ENCODE measurements at regions not wholly inside any gene's neighbourhood (a gene's known extent, or its start where the extent isn't known, plus 50 kb on each side); places are given as distances from the start of the nearest gene placed in this dataset.

GRCh38 chr13:33392794-33393405 is 107.3 kb upstream of the STARD13 start:
- Histone ChIP-seq H3K9me3 (no peaks in the 10 kb centered on the region), H3K27ac (no peak overlapping the region)

DNA sequence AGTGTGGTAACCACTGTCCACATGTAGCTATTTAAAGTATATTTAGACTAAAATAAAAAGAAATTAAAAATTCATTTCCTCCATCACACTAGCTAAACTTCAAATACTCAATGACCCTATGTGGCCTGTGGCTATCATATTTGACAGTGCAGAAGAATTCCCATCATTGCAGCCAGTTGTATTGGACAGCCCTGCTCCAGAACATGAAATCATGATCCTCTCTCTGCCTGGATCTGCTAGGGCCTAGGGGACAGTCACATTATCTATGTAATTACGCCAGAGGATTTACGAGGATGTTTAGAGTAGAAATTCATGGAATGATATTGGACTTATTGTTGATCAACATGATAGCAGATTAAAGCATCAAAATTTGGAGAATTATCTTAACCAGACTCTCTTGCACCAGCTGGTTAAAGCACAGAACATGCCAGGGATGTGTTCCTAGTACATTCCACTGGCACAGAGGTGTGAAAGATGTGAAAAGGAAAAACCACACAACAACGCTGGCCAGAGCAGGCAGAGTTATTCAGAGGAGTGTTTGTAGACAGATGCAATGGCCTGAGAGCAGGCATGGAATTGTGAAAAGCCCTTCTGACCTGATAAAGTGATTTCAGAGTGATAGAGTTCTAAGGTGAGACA is 108.9 kb upstream of the STARD13 start:
- H3K4me3 ChIP-seq (ENCODE audit: low read depth in 1 of 2, low read length in 1 of 2), result no peak overlapping the region
- no peaks in the 10 kb centered on the region for H3K27me3 ChIP-seq
- H3K27ac ChIP-seq, result no peak overlapping the region
- no peaks in the 10 kb centered on the region for H3K36me3 ChIP-seq
- H3K9me3 ChIP-seq, result no peaks in the 10 kb centered on the region
- H3K4me1 ChIP-seq (ENCODE audit: control insufficient read depth in 1 of 2, insufficient read depth in 1 of 2, low read depth in 1 of 2, low read length in 1 of 2), result no peaks in the 10 kb centered on the region
- TF ChIP-seq CTCF (IDR thresholded peaks at IDR 0.05), result no peak

More at GRCh38 chr13:33392794-33393405, 107.3 kb upstream of the STARD13 start:
- Histone ChIP-seq H3K4me1 (ENCODE audit: control insufficient read depth in 1 of 2, insufficient read depth in 1 of 2, low read depth in 1 of 2, low read length in 1 of 2) (no peaks in the 10 kb centered on the region), H3K4me3 (ENCODE audit: low read depth in 1 of 2, low read length in 1 of 2) (no peak overlapping the region), H3K36me3 (no peaks in the 10 kb centered on the region), H3K27me3 (no peaks in the 10 kb centered on the region)
- TF ChIP-seq CTCF (IDR thresholded peaks at IDR 0.05), result no peak

GRCh38 chr13:33401238-33401637 is 115.7 kb upstream of the STARD13 start:
- Histone ChIP-seq H3K4me3 (ENCODE audit: low read depth in 1 of 2, low read length in 1 of 2) (no peak overlapping the region), H3K27me3 (no peaks in the 10 kb centered on the region), H3K36me3 (no peaks in the 10 kb centered on the region), H3K27ac (no peak overlapping the region), H3K9me3 (no peaks in the 10 kb centered on the region), H3K4me1 (ENCODE audit: control insufficient read depth in 1 of 2, insufficient read depth in 1 of 2, low read depth in 1 of 2, low read length in 1 of 2) (no peaks in the 10 kb centered on the region)
- TF ChIP-seq CTCF (IDR thresholded peaks at IDR 0.05), result no peak

GRCh38 chr13:33402975-33403374 is 117.4 kb upstream of the STARD13 start:
- H3K27ac ChIP-seq, result no peak overlapping the region
- H3K4me1 ChIP-seq (ENCODE audit: control insufficient read depth in 1 of 2, insufficient read depth in 1 of 2, low read depth in 1 of 2, low read length in 1 of 2), result no peaks in the 10 kb centered on the region
- H3K36me3 ChIP-seq, result no peaks in the 10 kb centered on the region
- no peaks in the 10 kb centered on the region for H3K27me3 ChIP-seq
- H3K4me3 ChIP-seq (ENCODE audit: low read depth in 1 of 2, low read length in 1 of 2), result no peak overlapping the region
- TF ChIP-seq CTCF (IDR thresholded peaks at IDR 0.05), result no peak
- no peaks in the 10 kb centered on the region for H3K9me3 ChIP-seq

DNA sequence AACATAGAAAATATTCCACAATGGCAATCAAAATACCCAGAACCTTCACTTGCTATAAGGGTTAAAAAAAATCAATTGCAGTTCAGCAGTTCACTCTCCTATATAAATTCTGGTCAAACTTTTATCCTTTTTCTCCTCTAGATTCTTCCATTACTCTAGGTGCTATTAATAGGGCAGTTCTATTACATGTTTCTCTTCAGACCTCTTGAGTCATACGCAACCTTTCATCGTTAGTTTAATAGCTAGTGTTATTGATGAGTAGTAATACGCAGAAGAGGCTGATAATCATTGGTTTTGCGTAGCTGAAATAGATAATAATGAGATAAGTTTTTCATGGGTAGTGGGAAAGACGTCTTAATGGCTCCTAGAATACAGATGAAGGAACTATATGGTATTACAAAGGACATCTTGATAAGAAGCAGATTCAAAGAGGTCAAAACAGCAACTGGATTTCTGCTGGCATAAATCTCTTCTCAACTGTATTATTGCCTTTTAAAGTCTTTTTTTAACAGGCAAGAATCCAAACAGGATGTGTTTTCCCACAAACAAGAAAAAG is 118.3 kb upstream of the STARD13 start:
- TF ChIP-seq CTCF (IDR thresholded peaks at IDR 0.05), result no peak
- Histone ChIP-seq H3K27me3 (no peaks in the 10 kb centered on the region), H3K4me1 (ENCODE audit: control insufficient read depth in 1 of 2, insufficient read depth in 1 of 2, low read depth in 1 of 2, low read length in 1 of 2) (no peaks in the 10 kb centered on the region), H3K4me3 (ENCODE audit: low read depth in 1 of 2, low read length in 1 of 2) (no peak overlapping the region), H3K27ac (no peak overlapping the region), H3K36me3 (no peaks in the 10 kb centered on the region), H3K9me3 (no peaks in the 10 kb centered on the region)

All from neutrophil (primary cell).